HG02852 (cell line): ENCODE measurements at regions not wholly inside any gene's neighbourhood (a gene's known extent, or its start where the extent isn't known, plus 50 kb on each side); places are given as distances from the start of the nearest gene placed in this dataset.

Experiments used
- ATAC-seq: cut with Tn5 transposase; IDR thresholded peaks from one replicate; pipeline ENCODE4 v1.9.1; 2021; ENCODE audit warnings: mild to moderate bottlenecking, moderate library complexity; ENCODE audit not compliant: unreplicated experiment

DNA sequence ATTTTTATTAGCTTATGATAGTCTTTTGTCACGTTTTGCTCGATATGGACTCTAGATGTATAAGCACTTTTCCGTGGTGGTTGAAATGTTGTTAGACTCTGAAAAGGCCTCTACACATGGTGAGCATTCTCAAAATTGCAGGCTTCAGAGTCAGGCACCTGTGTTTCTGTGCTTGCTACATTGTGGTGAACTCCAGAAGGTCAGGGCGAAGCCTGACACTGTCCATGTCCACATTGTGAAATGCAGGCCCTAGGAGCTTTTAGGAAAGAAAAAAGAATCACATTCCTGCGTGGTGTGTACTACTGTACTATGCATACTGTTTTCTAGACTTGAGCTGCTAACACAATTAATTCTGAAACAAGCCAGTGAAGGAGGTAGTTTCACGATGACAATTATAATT, 86.3 kb downstream of the HS3ST1 start:
- ATAC-seq: no peak

DNA sequence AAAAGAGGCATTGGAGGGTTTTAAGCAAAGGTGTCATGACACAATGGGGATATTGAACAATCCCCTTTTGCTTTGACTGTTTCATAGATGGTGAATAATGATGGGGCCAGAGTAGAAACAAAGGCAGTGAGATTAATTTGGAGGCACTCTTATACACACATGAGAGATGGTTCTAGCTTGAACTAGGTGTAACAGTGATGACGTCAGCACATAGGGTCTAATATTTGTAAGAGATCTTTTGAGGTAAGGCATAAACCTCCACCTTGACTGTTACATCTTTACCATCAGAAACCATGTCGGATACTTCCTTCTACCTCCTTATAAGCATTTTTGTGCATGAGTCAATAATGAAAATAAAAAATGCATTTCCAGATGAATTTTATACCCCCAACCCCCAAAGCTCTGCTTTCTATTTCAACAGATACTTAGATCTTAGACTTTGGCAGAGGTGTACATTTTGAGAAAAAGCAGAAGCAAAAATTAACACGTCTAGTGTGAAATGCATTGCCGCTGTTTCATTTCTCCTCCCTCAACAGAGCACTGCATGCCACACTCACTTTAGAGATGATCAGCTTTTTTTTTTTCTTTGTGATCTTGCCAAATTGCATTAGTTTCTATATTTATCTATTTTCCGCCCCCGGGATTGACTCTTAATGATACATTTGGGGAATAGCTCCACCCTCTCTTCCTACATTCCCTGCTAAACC, 87.2 kb downstream of the HS3ST1 start:
- ATAC-seq: peak; percentile 43

DNA sequence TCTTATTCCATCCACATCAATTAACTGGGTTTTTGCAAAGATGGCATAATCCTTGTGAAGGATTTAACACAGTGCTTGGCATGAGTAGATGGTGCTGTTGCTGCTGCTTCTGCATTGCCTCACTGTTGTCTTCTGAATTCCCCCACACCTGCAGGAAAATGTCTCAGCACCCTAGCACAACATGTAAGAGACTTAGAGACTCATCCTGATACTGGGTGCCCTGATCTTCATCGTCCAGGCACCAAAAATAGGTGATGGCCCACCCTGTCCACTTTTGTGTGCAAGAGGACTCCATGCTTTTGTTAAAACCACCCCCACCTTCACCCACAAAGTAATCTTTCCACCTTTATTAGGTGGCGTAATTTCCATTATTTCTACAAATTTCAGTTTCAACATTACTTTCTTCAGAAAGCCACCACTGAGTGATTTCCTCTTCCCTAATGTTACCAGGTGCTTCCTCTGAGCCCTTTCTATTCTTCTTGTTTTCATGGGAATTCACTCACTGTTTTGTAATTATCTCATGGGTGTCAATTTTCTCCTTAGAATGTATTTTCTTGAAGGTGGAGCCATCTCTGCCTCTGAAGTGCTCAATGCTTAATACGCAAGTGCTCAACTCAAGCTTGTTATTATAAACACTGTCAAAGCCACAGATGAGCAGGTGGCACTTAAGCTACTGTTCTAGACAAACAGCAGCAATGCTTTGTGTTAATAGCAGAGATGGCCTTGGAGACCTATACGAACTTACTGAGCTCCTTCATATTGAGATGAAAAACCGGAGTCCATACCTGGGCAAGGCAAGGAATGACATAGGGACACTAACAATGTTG, 89.5 kb downstream of the HS3ST1 start:
- peak; percentile 47 for ATAC-seq

DNA sequence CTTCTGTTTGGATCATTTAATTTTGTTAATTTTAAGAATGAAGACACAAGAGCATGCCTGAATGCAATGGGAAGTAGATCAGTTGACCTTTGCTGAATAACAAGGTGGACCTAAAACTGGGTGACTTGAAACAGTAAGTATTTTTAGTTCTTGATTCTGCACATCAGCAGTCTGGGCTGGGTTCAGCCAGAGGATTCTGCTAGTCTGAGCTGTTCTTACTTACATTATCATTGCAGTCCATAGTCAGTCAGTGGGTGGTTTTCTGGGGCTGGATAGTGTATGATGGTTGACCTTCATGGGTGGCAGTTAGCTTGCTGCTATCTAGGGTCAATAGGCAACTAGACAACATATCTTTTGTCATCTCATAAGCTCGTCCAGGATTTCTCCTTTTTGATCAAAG, 91.4 kb downstream of the HS3ST1 start:
- ATAC-seq: no peak

DNA sequence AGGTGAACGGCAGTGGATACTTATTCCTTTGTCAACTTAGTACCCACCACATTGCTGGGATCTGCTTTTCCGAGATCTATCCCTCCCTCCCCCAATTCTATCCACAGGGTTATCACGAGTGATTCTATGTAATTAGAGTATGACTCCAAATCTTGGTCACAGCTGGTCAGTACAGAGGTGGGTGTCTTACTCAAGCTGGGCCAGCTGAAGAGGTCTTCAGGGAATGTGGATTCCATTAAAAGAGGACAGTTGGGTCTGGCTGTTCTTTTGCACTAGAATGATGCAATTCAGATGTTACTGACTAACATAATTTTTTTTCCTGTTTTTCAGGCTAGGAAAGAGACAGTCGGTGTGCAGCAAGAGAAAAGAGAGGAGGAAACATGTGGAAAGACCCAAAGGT, 92.3 kb downstream of the HS3ST1 start:
- ATAC-seq: no peak

DNA sequence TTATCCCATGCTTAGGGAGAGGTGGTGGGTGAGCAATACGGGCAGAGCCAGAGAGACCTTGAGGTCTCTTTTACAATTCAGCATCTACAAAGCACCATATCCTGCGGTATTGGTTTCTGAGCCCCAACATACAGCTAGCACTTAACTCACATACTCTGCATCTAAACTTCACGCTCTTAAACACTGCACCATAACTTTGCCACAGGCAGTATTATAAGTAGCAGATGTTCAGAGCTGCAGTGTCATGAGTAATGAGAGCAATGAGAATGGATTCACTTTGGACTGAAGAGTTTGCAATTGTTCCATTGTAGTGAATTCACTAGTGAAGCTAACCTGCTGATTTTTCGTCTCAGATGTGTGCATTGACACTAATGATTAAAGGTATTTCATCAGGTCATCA, 93.8 kb downstream of the HS3ST1 start:
- no peak for ATAC-seq

DNA sequence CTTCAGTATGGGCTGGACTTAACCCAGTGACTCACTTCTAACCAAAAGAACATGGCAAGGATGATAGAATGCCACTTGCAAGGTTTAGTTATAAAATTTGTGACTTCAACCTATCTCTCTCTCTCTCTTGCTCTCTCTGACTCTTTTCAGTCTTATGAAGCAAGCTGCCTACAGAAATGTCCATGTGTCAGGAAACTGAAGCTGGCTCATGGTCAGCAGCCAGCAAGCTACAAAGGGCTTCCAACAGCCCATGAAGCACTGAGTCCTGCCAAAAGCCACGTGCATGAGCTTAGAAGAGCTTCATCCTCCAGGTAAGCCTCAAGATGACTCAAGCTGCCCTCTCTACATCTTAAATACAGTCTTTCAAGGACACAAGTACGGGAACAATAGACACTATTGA, 100.3 kb downstream of the HS3ST1 start:
- ATAC-seq: no peak

DNA sequence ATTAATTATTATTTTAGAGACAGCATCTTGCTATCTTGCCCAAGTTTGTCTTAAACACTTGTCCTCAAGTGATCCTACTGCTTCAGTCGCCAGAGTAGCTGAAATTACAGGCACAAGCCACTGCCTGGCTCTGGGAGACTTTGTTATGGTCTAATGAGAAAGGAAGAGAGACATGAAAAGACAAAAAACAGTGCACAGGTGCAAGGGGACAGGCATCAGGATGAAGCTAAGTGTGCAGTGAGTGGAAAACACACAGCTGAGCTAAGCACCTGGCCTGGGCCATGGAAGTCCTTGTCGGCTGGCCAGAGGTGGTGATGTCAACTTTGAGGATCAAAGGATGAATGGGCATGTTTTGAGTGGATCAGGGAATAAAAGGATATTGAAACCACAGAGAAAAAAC, 102.7 kb downstream of the HS3ST1 start:
- ATAC-seq: no peak

DNA sequence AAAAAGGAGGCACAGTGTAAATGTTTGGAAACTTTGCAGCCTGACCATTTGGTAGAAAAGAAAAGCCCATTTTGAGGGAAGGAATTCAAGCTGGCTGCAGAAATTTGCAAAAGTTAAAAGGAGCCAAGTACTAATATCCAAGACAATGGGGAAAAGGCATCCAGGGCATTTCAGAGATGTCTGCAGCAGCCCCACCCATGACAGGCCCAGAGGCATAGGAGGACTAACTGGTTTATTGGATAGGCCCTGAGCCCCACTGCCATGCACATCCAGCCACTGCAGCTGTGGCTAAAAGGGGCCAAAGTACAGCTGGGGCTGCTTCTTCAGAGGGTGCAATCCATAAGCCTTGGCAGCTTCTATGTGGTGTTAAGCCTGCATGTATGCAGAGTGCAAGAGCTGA, 104.9 kb downstream of the HS3ST1 start:
- no peak for ATAC-seq

DNA sequence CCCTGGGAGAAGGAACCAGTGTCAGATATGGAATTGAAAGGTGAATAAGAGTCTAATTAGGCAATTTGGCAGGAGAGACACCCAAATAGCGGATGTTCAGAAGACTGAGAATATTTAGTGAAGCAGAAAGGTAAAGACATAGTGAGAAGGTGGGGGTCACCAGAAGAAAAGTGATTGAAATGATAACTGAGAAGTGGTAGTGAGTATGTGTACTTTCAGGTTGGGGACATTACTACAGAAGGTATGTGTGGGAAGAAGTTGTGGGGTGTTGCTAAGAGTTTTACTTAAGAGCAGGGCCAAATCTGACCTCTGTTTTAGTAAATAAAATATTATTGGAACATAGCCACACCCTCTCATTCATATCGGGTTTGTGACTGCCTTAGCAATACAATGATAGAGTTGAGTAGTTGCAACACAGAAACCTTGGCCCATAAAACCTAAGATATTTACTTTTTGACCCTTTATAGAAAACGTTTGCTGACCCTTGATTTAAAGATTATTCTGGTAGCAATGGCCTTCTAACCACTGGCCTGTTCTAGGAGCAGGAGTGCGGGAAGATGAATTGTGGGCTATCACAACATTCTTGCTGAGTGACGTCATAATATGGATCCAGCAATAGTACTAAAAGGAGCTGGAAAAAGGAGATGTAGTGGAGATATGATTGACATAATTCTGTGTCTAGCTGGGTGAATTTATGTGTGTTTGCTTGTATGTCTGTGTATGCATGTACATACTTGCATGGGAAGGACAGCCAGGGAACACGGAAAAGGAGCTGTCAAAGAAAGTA, 115.3 kb downstream of the HS3ST1 start:
- ATAC-seq: peak; percentile 75

DNA sequence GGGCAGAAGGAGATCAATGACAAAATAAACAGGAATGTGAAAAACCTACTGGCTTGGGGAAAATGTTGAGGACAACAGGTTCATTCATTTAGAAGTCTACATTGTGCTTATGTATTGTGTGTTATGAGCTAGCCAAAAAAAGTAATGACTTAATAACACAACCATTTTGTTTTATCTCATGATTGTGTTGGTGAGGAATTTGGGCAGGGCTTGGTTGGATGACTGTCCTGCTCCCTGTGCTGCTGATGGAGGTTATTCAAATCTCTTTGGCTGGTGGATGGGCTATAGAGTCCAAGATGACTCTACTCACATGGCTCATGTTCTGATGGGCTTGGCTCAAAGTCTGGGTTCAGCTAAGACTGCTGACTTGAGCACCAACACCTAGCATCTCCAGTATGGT, 116.3 kb downstream of the HS3ST1 start:
- ATAC-seq: no peak

DNA sequence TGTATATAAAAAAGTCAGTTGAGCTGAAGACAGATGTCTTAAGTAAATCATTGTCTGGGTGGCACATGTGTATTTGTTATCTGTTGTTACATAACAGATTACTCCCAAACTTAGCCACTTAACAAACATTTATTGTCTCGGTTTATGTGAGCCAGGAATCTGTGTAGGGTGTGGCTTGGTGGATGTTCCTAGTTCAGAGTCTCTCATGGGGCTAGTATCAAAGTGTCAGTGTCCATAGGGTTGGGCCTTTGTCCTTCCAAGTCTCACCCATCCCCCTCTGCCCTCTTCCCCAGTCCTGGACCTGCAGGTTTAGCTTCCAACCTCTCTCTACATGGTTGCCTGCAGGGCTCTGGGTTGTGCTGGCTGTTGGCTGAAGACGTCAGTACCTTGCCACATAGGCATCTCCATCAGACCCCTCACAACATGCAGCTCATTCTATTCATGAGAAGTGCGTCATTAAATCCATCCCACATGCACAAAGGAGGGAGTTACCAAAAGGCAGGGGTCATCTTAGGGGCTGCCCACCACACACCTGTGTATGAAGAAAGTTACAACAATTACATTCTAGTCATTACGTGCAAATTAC, 127.5 kb downstream of the HS3ST1 start:
- no peak for ATAC-seq

DNA sequence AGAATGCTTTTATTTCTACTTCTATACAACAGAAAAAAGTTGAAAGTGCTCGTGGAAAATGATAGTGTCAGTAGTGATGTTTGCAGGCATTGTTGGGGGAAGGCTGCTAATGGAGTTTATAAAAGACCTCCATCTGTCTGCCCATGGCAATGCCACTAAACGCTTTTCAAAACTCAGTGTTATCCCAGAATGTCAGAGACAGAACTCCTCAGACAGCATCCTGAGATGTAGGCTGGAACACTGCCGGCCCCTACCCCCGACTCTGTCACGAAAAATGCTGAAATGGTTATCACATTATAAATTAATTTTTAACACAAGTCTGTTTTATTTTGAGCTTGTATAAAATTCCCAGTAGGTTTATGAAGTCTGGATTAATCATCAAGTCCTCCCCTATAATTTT, 128.9 kb downstream of the HS3ST1 start:
- no peak for ATAC-seq

DNA sequence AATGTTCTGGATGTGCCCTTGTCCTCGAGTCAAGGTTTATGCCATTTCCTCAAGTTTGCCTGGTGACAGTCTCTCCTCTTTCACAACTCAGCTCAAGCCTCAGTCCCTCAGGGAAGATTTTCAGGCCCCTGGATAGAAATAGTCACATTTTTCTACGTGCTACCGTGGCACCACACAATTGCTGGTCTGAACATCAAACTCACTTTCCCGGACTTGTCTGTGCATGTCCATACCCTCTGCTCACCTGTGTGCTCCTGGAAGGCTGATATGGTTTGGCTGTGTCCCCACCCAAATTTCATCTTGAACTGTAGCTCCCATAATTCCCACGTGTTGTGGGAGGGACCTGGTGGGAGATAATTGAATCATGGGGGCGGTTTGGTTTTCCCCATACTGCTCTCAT, 129.7 kb downstream of the HS3ST1 start:
- no peak for ATAC-seq

DNA sequence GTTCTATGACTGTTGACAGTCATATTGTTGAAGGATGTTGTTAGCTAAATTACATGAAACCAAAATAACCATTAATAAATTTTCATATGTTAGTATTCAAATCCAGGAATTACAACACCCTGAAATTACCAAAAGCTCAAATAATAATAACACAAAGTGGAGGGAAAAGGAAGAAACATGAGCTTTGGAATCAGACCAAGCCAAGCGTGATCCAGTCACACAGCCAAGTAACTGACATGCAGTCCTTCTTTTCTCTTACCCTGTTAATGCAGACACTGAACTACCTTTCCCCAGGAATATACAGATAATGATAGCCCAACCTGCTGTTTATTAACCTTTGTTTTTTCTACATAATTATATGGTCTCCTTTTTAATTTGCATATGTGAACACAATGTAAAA, 130.2 kb downstream of the HS3ST1 start:
- ATAC-seq: no peak

DNA sequence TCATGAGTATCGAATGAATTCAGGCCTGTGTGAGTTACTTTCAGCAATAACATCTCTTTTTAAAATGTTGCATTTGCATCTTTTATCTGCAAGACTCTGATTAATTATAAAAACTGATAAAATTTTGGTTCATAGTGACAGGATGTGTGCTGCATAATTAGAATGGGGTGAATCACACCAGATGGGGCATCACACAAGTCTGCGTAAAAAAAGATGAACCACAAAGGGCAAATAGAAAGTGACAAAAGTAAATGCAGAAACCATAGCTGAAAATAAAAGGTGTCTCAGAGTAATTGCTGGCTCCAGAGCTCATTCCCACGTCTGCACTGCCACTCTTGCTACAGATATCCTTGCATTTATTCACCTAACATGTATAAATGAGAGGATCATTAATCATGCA, 131.1 kb downstream of the HS3ST1 start:
- no peak for ATAC-seq

DNA sequence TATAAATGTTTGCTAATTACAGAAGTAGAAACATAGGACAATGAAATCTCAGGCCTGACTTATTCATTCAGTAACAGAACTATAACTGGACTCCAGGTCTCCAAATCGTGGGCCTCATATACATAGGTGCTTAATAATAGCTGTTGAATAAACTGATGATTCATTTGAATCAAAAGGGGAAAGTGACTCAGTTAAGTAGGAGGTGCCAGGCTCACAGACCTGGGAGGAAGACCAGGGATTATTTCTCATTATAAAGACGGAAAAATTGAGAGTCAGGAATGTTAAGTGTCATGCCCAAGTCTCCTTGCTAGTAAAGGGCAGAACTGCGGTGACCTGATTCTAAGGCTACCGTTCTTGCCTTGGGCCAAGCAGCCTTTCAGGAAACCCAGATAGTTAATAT, 131.5 kb downstream of the HS3ST1 start:
- ATAC-seq: no peak

DNA sequence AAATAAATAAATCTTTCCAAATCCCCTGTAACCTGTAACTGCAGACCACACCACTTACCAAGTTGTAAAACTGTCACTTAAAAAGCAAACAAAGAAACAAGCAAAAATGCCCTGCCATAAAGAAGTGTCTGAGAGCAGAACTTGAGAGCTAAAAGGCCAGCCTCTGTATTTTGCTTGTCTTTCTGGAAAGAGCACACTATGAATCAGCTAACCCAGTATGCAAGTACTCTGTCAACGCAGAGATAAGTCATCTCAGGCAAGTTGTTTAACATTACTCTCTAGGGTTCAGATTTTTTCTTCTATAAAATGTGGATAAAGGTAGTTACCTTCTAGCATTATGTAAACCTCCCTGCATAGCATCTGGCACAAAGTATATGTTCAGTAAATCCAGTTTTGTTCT, 134.8 kb downstream of the HS3ST1 start:
- no peak for ATAC-seq

DNA sequence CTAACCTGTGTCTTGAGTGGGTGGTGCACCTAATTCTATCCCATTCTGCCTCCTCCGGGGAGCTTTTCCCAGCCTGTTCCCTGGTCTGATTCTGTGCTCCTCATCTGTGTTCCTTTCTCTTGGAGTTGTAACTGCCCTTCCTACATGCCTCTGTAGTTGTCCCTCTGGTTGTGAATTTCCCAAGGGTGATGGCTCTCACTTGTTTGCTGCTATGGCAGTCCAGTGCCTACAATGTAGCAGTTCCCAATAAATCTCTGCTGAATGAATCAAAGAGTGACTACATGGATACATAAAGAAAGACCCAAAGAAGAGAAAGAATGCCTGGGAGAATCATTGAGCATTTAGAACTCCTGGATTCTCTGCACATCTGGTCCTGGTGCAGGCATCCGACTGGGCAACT, 141.6 kb downstream of the HS3ST1 start:
- no peak for ATAC-seq

DNA sequence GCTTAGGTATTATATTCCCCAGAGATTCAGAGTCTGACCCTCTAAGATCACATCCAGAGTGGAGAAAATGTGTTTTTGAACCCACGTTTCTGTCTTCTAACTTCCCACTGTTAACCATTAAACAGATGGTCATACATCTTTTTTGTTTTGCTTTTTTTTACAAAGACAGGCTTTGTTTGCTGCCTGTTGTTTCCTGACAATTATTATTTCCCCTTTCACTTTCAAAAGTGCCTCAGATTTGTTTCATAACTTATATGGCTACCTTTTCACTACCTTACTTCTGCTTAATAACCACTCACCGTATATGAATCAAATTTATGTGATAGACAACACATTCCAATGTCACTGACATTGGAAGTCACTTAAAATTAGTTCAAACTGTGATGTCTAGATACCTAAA, 142.2 kb downstream of the HS3ST1 start:
- peak; percentile 55 for ATAC-seq

DNA sequence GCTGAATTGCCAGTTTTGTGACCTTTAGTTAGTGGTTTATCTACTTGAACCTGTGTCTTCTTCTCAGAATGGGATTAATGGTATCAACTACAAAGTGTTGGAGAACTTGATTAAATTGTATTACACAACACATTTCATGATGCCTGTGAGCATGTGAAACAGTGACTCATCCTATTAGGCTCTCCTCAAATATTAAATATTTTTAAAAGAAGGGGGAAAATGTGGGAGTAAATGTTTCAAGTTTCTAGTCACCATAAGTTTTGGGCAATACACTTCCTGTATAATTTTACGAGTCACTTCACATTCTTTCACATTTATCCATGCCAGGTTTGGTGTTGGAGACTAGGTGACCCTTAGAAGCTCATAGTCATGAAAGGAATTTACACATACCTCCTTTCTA, 147.0 kb downstream of the HS3ST1 start:
- no peak for ATAC-seq
